NCI-H146 treated with DMSO at 0.1 percent for 48 hours (cell line): ENCODE measurements at regions not wholly inside any gene's neighbourhood (a gene's known extent, or its start where the extent isn't known, plus 50 kb on each side); places are given as distances from the start of the nearest gene placed in this dataset.

Experiments used
- DNase-seq: peaks from one replicate; lab custom pipeline; 2025; ENCODE audit not compliant: unreplicated experiment; lab: John Stamatoyannopoulos, UW

GRCh38 chr1:168958562-168959289, 147.8 kb upstream of the ATP1B1 start:
- DNase-seq = peak; percentile 75

GRCh38 chr1:168959382-168959781, 147.1 kb upstream of the ATP1B1 start:
- no peak for DNase-seq

GRCh38 chr1:168960114-168960513, 146.4 kb upstream of the ATP1B1 start:
- no peak for DNase-seq

GRCh38 chr1:168960595-168960994, 145.9 kb upstream of the ATP1B1 start:
- no peak for DNase-seq

GRCh38 chr1:168963601-168964000, 142.9 kb upstream of the ATP1B1 start:
- DNase-seq = no peak

GRCh38 chr1:168964478-168964877, 142.0 kb upstream of the ATP1B1 start:
- DNase-seq = no peak

GRCh38 chr1:168966217-168966616, 140.3 kb upstream of the ATP1B1 start:
- no peak for DNase-seq

GRCh38 chr1:168966636-168967035, 139.9 kb upstream of the ATP1B1 start:
- no peak for DNase-seq

GRCh38 chr1:168970926-168971659, 135.4 kb upstream of the ATP1B1 start:
- no peak for DNase-seq

- no peak for DNase-seq
Measured at GRCh38 chr1:168972225-168972624, 134.3 kb upstream of the ATP1B1 start.

- DNase-seq = no peak
Measured at GRCh38 chr1:168972887-168973286, 133.6 kb upstream of the ATP1B1 start.

- DNase-seq = no peak
Measured at GRCh38 chr1:168974117-168974516, 132.4 kb upstream of the ATP1B1 start.

- DNase-seq = no peak
Measured at GRCh38 chr1:168974611-168975010, 131.9 kb upstream of the ATP1B1 start.

- DNase-seq = no peak
Measured at GRCh38 chr1:168976267-168976666, 130.2 kb upstream of the ATP1B1 start.

GRCh38 chr1:168977618-168978017, 128.9 kb upstream of the ATP1B1 start:
- DNase-seq = no peak

- DNase-seq = no peak
Measured at GRCh38 chr1:168979276-168979675, 127.2 kb upstream of the ATP1B1 start.

GRCh38 chr1:168980180-168980579, 126.3 kb upstream of the ATP1B1 start:
- no peak for DNase-seq

- DNase-seq = no peak
Measured at GRCh38 chr1:168980656-168981055, 125.8 kb upstream of the ATP1B1 start.

- no peak for DNase-seq
Measured at GRCh38 chr1:168982778-168983177, 123.7 kb upstream of the ATP1B1 start.

- no peak for DNase-seq
Measured at GRCh38 chr1:168987330-168987729, 119.2 kb upstream of the ATP1B1 start.

- DNase-seq = no peak
Measured at GRCh38 chr1:168987923-168988322, 118.6 kb upstream of the ATP1B1 start.

GRCh38 chr1:168989985-168990384, 116.5 kb upstream of the ATP1B1 start:
- no peak for DNase-seq
